B cell (primary cell): ENCODE measurements at regions not wholly inside any gene's neighbourhood (a gene's known extent, or its start where the extent isn't known, plus 50 kb on each side); places are given as distances from the start of the nearest gene placed in this dataset.

Source experiments
- CTCF ChIP-seq: fragments of 200-600 bp; IDR thresholded peaks from one replicate; pipeline ENCODE4 v1.8.0; 2022; ENCODE audit warnings: antibody characterized with exemption, mild to moderate bottlenecking
- EZH2 ChIP-seq: IDR thresholded peaks from 2 replicates; pipeline ENCODE4 v1.6.1; 2012; ENCODE audit warnings: borderline replicate concordance, low read depth, mild to moderate bottlenecking, moderate library complexity, low read length; ENCODE audit not compliant: insufficient read depth, poor library complexity, severe bottlenecking

DNA sequence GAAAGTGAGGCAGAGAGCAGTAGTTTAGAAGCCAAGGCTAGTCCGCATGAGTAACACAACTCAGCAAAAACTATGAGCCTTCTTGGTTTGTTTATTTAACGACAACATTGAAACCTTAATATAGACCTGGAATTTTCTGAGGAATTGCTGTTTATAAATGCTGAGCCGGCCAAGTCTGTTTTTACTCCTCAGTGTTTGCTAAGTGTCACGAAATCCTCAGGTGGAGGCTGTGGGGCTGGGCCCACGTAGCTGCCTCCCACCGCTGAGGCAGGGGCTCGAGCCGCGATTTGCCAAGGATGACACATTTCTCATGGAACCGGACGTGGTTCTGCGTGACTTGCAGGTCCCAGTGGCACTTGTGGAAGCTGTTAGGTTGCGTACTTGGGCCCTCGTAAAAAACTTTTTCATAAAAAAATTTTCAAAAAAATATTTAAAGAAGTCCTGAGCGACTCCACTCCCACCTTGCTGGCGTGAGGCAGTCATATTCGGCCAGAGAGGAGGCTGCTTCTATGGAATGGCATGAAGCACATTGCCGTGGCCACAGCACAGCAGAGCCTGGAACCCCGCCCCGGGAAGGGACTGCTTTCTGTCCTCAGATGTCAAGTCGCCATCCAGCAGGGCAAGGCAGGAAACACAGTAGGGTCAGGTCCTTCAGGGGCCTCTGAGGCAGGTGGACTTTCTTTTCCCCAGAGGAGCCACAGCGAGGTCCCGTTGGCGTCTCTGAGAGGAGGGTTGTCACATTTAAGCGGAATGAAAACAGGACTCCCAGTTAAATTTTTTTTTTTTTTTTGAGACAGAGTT, 64.8 kb upstream of the PCSK6 start:
- TF ChIP-seq CTCF (no peak), EZH2 (no peak)
